Activated T-cell treated with anti-CD3 and anti-CD28 coated beads, Interleukin-2, amount 50 U/mL, for 4 hours (primary cell): ENCODE measurements at regions not wholly inside any gene's neighbourhood (a gene's known extent, or its start where the extent isn't known, plus 50 kb on each side); places are given as distances from the start of the nearest gene placed in this dataset.

Experiments
- ATAC-seq, 2 donors: fragments of 200-7000 bp; cut with Tn5 transposase; one replicate each; pipeline ENCODE4 v1.10.0; 2021
- DNase-seq: peaks from one replicate; pipeline ENCODE4 v3.0.0-alpha.2; 2020
- H3K27me3 Mint-ChIP-seq: one replicate; pipeline ENCODE4 v1.8.0; 2021; ENCODE audit warnings: low read depth, mixed read lengths
- H3K36me3 Mint-ChIP-seq: one replicate; pipeline ENCODE4 v1.8.0; 2022; ENCODE audit warnings: mixed read lengths; ENCODE audit not compliant: insufficient read depth
- H3K4me1 Mint-ChIP-seq: one replicate; pipeline ENCODE4 v1.8.0; 2021; ENCODE audit warnings: low read depth, mixed read lengths
- H3K4me3 Mint-ChIP-seq: one replicate; pipeline ENCODE4 v1.8.0; 2021; ENCODE audit warnings: mild to moderate bottlenecking, moderate library complexity, mixed read lengths
- H3K9me3 Mint-ChIP-seq: one replicate; pipeline ENCODE4 v1.8.0; 2021; ENCODE audit warnings: mixed read lengths

GRCh38 chr2:160996584-160996983 lies 163.6 kb upstream of the TANK start:
- H3K27me3 Mint-ChIP-seq = no peaks in the 10 kb centered on the region
- no peaks in the 10 kb centered on the region for H3K36me3 Mint-ChIP-seq
- no peak overlapping the region for H3K4me3 Mint-ChIP-seq
- no peaks in the 10 kb centered on the region for H3K9me3 Mint-ChIP-seq
- DNase-seq = no peak
- H3K4me1 Mint-ChIP-seq = peaks cover 6% of the 10 kb centered on the region
- ATAC-seq = no peak

DNA sequence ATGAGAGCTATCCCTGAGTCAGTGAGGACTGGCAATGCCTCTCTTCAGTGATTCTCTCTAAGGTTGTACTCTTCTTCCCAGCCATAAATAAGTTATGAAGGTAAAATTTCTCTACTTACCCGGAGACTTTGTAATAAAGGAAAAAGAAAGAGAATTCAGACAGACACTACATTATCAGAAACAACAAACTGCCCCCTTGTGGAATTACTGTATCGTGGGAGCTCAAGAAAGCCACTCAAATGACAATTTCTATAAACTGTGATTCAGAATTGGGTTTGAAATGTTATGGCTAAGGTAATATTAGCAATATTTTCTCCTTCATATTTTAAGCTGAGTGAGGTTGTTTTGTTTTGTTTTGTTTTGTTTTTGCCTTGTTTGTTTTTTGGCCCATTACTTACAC lies 155.8 kb upstream of the TANK start:
- DNase-seq (no peak), ATAC-seq (no peak)
- H3K4me3 Mint-ChIP-seq = no peak overlapping the region
- no peaks in the 10 kb centered on the region for H3K4me1 Mint-ChIP-seq
- no peaks in the 10 kb centered on the region for H3K9me3 Mint-ChIP-seq
- H3K27me3 Mint-ChIP-seq = peaks cover 19% of the 10 kb centered on the region
- H3K36me3 Mint-ChIP-seq = no peaks in the 10 kb centered on the region

- Mint-ChIP-seq H3K27me3 (peaks cover 19% of the 10 kb centered on the region), H3K4me3 (no peak overlapping the region), H3K36me3 (no peaks in the 10 kb centered on the region), H3K9me3 (no peaks in the 10 kb centered on the region), H3K4me1 (no peaks in the 10 kb centered on the region)
- no peak for ATAC-seq
- no peak for DNase-seq
These were observed 155.1 kb upstream of the TANK start for GRCh38 chr2:161005170-161005569.

DNA sequence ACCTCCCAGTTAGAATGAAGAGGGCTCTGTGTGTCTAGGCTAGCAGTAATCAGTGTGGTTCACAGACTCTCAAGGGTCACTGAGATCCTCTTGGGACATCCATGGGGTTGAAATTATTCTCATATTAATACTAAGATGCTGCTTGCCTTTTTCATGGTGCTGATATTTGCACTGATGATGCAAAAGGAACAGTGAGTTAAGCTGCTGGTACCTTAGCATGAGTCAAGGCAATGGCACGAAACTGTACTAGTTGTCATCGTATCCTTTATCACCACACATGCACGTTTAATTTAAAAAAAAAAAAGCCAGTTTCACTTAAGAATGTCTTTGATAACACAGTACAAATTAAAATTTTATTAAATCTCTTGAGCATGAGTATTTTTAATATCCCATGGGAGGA lies 151.9 kb upstream of the TANK start:
- H3K4me3 Mint-ChIP-seq = no peak overlapping the region
- ATAC-seq = no peak
- H3K4me1 Mint-ChIP-seq = no peaks in the 10 kb centered on the region
- H3K27me3 Mint-ChIP-seq = peaks cover 29% of the 10 kb centered on the region
- no peaks in the 10 kb centered on the region for H3K36me3 Mint-ChIP-seq
- no peak for DNase-seq
- H3K9me3 Mint-ChIP-seq = no peaks in the 10 kb centered on the region

DNA sequence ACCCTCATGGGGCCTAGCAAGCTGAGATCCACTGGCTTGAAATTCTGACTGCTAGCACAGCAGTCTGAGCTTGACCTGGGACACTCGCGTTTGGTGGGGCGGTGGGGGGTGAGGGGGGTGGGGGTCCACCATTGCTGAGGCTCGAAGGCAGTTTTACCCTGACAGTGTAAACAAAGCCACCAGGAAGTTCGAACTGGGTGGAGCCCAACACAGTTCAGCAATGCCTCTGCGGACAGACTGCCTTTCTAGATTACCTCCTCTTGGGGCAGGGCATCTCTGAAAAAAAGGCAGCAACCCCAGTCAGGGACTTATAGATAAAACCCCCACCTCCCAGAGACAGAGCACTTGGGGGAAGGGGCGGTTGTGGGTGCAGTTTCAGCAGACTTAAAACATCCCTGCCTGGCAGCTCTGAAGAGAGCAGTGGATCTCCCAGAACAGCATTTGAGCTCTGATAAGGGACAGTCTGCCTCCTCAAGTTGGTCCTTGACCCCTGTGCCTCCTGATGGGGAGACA lies 149.7 kb upstream of the TANK start:
- no peak overlapping the region for H3K4me3 Mint-ChIP-seq
- peaks cover 2% of the 10 kb centered on the region for H3K36me3 Mint-ChIP-seq
- no peak for ATAC-seq
- peaks cover 13% of the 10 kb centered on the region for H3K9me3 Mint-ChIP-seq
- H3K27me3 Mint-ChIP-seq = peaks cover 19% of the 10 kb centered on the region
- no peaks in the 10 kb centered on the region for H3K4me1 Mint-ChIP-seq
- no peak for DNase-seq

GRCh38 chr2:161017780-161018470 lies 142.3 kb upstream of the TANK start:
- no peak for DNase-seq
- H3K36me3 Mint-ChIP-seq = peaks cover 2% of the 10 kb centered on the region
- H3K9me3 Mint-ChIP-seq = peaks cover 13% of the 10 kb centered on the region
- no peak overlapping the region for H3K4me3 Mint-ChIP-seq
- H3K4me1 Mint-ChIP-seq = no peaks in the 10 kb centered on the region
- ATAC-seq = no peak
- peaks cover 11% of the 10 kb centered on the region for H3K27me3 Mint-ChIP-seq

GRCh38 chr2:161019311-161019710 lies 140.9 kb upstream of the TANK start:
- Mint-ChIP-seq H3K36me3 (peaks cover 2% of the 10 kb centered on the region), H3K9me3 (peaks cover 13% of the 10 kb centered on the region), H3K4me1 (no peaks in the 10 kb centered on the region), H3K27me3 (peaks cover 9% of the 10 kb centered on the region), H3K4me3 (no peak overlapping the region)
- ATAC-seq = no peak
- no peak for DNase-seq

GRCh38 chr2:161020437-161020836 lies 139.8 kb upstream of the TANK start:
- Mint-ChIP-seq H3K4me1 (no peaks in the 10 kb centered on the region), H3K4me3 (no peak overlapping the region), H3K36me3 (no peaks in the 10 kb centered on the region), H3K9me3 (peaks cover 2% of the 10 kb centered on the region), H3K27me3 (peaks cover 14% of the 10 kb centered on the region)
- ATAC-seq = no peak
- DNase-seq = no peak

GRCh38 chr2:161028581-161028980 lies 131.6 kb upstream of the TANK start:
- H3K4me1 Mint-ChIP-seq = peaks cover 3% of the 10 kb centered on the region
- no peak overlapping the region for H3K4me3 Mint-ChIP-seq
- no peak for ATAC-seq
- DNase-seq = no peak
- H3K27me3 Mint-ChIP-seq = peaks cover 11% of the 10 kb centered on the region
- H3K9me3 Mint-ChIP-seq = peaks cover 5% of the 10 kb centered on the region
- H3K36me3 Mint-ChIP-seq = no peaks in the 10 kb centered on the region

DNA sequence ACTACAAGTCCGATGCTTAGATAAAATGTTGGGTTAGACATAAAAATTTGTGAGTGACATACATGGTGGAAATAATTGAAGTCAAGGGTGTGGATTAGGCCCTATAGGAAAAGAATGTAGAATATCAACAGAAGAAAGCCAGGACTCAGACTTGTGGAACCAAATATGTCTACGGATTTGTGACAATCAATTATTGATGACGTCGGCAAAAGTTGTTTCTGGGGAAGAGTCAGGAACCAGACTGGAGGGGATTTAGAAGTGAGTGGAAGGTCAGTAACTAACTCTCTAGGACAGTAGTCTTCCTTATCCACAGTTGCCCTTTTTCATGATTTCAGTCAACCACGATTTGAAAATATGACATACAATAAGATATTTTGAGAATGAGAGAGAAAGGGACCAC lies 130.9 kb upstream of the TANK start:
- no peak for DNase-seq
- H3K4me3 Mint-ChIP-seq = no peak overlapping the region
- H3K9me3 Mint-ChIP-seq = peaks cover 5% of the 10 kb centered on the region
- no peaks in the 10 kb centered on the region for H3K36me3 Mint-ChIP-seq
- peaks cover 3% of the 10 kb centered on the region for H3K4me1 Mint-ChIP-seq
- ATAC-seq = no peak
- peaks cover 8% of the 10 kb centered on the region for H3K27me3 Mint-ChIP-seq

DNA sequence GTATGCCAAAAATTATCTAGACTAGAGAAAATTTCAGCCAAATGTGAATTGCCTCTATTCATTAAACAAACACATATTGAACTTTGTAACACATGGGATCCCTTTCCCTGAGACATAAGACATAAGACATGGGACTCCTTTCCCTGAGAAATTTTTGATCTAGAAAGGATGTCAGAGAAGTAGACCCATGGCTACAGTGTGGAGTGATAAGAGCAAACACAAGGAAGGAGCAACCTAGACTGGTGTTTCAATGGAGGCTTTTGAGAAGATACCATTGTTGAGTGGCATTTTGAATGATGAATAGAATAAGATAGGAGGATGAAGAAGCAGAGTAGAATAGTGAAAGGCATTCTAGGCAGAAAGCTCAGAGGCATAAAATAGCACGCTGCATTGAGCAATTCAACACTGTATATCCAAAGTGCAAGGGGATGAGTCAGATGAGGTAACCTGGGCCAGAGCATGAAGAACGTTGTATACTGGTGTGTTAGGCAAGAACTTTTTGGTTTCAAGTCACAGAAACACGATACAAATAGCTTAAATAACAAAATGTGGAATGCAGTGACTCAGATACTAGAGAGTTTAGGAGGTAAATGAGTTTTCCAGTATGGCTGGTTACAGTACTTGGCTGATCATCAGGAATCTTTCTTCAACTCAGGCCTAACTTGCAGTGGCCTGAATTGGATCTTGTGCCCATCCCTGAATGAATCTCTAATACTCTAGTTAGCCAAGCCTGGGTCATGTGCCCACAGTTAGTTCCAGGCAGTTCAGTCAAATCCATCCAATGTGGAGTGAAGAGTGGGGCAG lies 129.8 kb upstream of the TANK start:
- Mint-ChIP-seq H3K36me3 (no peaks in the 10 kb centered on the region), H3K4me3 (no peak overlapping the region), H3K9me3 (peaks cover 7% of the 10 kb centered on the region), H3K4me1 (peaks cover 3% of the 10 kb centered on the region), H3K27me3 (peaks cover 4% of the 10 kb centered on the region)
- ATAC-seq (no peak), DNase-seq (no peak)

DNA sequence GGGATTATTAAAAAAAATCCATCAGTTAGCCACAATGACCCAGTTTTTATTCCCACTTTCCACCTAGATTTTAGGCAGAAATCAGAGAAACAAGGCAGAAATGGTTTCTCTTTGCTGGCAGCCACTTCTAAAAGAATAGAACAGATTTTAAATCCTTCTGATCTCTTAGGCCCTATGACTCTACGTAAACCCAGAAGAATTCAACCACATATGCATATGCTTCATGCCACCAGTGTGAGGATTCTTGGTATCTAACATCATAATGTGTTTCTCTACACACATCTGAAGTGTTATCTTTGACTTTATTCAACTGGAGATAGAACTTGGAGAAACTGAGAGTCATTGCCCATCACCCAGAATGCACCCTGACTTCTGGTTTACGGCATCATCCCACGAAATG lies 128.7 kb upstream of the TANK start:
- peaks cover 11% of the 10 kb centered on the region for H3K9me3 Mint-ChIP-seq
- H3K4me1 Mint-ChIP-seq = peaks cover 3% of the 10 kb centered on the region
- no peak for DNase-seq
- ATAC-seq = no peak
- H3K4me3 Mint-ChIP-seq = no peak overlapping the region
- H3K36me3 Mint-ChIP-seq = no peaks in the 10 kb centered on the region
- H3K27me3 Mint-ChIP-seq = peaks cover 6% of the 10 kb centered on the region

DNA sequence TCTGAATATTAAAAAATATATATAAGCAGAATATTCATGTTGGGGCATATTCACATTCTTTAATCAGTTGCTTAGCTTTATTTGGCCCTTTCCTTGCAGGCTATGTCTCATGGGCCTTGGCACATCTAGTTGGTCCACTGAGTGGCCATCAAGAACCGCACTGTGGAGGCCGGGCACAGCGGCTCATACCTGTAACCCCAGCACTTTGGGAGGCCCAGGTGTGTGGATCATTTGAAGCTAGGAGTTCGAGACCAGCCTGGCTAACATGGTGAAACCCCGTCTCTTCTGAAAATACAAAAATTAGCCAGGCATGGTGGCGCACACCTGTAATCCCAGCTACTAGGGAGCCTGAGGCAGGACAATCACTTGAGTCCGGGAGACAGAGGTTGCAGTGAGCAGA lies 127.6 kb upstream of the TANK start:
- no peak for ATAC-seq
- H3K4me1 Mint-ChIP-seq = peaks cover 3% of the 10 kb centered on the region
- H3K9me3 Mint-ChIP-seq = peaks cover 11% of the 10 kb centered on the region
- no peak overlapping the region for H3K4me3 Mint-ChIP-seq
- DNase-seq = no peak
- peaks cover 6% of the 10 kb centered on the region for H3K27me3 Mint-ChIP-seq
- no peaks in the 10 kb centered on the region for H3K36me3 Mint-ChIP-seq

DNA sequence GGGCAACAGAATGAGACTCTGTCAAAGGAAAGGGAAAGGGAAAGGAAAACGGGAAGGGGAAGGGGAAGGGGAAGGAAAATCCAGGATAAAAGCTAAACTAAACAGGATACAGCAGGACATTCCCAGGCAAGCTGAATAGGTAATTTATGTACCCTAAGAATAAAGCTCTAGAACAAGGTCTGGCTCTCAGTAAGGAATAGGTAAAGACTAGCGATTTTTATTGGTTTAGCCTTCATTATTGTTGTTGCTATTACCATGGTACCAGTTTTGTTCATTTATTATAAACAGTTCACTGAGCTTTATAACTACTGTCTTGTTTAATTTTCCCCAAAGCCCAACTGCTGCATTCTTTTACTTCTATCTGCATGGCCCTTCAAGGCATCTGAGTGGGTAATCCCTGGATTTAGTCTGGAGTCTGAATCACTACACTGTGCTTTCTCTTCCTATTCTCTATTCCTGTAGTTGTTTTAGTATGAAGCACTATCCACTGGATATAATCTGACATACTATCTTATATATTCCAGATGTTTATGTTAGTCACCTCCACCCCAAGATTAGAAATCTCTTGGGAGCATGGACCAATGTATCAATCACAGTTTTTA lies 127.1 kb upstream of the TANK start:
- Mint-ChIP-seq H3K4me3 (no peak overlapping the region), H3K27me3 (peaks cover 6% of the 10 kb centered on the region), H3K36me3 (no peaks in the 10 kb centered on the region), H3K9me3 (peaks cover 11% of the 10 kb centered on the region), H3K4me1 (peaks cover 3% of the 10 kb centered on the region)
- DNase-seq (no peak), ATAC-seq (no peak)

- Mint-ChIP-seq H3K36me3 (no peaks in the 10 kb centered on the region), H3K9me3 (peaks cover 6% of the 10 kb centered on the region), H3K27me3 (peaks cover 8% of the 10 kb centered on the region)
These were observed 123.3 kb upstream of the TANK start for GRCh38 chr2:161036926-161037325.

More at GRCh38 chr2:161036926-161037325, 123.3 kb upstream of the TANK start:
- Mint-ChIP-seq H3K4me1 (no peaks in the 10 kb centered on the region), H3K4me3 (no peak overlapping the region)
- no peak for ATAC-seq
- DNase-seq = no peak
